ENCODE measurements at regions not wholly inside any gene's neighbourhood (a gene's known extent, or its start where the extent isn't known, plus 50 kb on each side); places are given as distances from the start of the nearest gene placed in this dataset.
"Not testable (repeated sequence)": the region's sequence is repeated elsewhere in the genome, so short reads cannot be mapped to it uniquely, and the experiment has no call there.

DNA sequence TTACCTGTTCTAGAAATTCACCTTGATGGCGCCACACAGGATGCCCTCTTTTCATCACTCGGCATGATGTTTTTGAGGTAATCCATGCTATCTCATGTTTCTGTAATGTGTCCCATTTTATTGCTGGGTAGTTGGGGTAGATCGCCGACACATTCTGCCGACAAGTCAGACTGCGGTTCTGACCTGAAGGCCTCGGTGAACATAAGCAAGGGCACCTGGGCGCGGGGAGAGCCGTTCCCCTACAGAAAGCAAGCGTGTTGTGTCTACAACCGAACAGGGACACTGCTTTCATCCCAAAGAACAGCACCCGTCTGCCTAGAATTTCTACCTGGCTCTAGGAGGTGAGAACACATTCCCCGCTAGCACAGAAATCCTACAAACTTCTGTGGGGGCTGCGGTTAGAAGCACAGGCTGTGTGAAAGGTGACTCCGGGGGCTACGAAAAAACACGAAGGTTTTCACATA is 149.2 kb downstream of the PPIAL4G start:
- peak overlapping the region; percentile 93 for H3K9ac ChIP-seq (ENCODE audit: low read length)
- H3K4me3 ChIP-seq (ENCODE audit: low read depth, low read length) = peak overlapping the region; percentile 65
- no peak overlapping the region for H3K27ac ChIP-seq (ENCODE audit: low read depth, low read length)
- H3K4me1 ChIP-seq (ENCODE audit: control insufficient read depth, insufficient read depth, low read length) = no peaks in the 10 kb centered on the region
- H3K9me3 ChIP-seq (ENCODE audit: control insufficient read depth, insufficient read depth, low read depth, low read length) = peaks cover 8% of the 10 kb centered on the region
- H3K27me3 ChIP-seq (ENCODE audit: control insufficient read depth, insufficient read depth, low read length) = no peaks in the 10 kb centered on the region
- no peaks in the 10 kb centered on the region for H3K36me3 ChIP-seq (ENCODE audit: control insufficient read depth, insufficient read depth, low read length)

DNA sequence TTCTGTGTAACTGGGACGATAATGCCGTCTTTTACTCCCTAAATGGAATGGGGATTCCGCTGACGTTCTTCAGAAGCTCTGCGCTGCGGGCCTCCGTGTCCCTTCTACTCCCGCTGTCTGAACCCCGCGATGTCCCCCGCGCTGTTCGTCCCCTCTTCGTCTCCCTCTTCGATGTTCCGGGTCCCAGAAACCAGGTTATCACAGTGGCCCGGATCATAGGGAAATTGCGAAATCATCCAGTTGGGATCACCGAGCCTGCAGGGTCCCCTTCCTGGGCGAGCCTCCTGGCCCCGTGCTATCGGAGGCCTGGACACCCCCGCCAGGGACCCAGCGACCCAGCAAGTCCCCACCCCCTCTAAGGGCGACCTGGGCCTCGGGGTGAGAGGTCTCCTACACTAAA is 154.2 kb downstream of the PPIAL4G start:
- H3K4me3 ChIP-seq (ENCODE audit: low read depth, low read length) = no peak overlapping the region
- H3K9me3 ChIP-seq (ENCODE audit: control insufficient read depth, insufficient read depth, low read depth, low read length) = peaks cover 17% of the 10 kb centered on the region
- no peak overlapping the region for H3K27ac ChIP-seq (ENCODE audit: low read depth, low read length)
- no peaks in the 10 kb centered on the region for H3K36me3 ChIP-seq (ENCODE audit: control insufficient read depth, insufficient read depth, low read length)
- H3K4me1 ChIP-seq (ENCODE audit: control insufficient read depth, insufficient read depth, low read length) = no peaks in the 10 kb centered on the region
- no peak overlapping the region for H3K9ac ChIP-seq (ENCODE audit: low read length)
- no peaks in the 10 kb centered on the region for H3K27me3 ChIP-seq (ENCODE audit: control insufficient read depth, insufficient read depth, low read length)

DNA sequence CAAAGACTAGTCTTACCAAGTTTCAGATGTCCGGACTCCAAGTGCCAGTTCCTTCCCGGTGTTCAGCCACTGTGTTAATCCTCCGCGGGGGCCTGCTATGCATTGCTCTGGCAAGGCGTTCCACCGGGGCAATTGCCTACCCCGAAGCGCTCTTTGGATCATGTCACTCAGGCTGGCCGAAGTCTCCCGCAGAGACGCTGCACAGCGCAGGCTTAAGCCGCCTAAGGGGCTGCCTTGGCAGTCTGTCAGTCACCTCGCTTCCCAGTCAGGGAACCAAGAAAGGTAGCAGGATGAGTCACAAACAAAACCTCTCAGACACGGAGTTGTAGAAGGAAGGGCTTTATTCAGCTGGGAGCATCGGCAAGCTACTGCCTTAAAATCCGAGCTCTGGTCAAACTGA is 158.1 kb downstream of the PPIAL4G start:
- not testable (repeated sequence) for H3K36me3 ChIP-seq (ENCODE audit: control insufficient read depth, insufficient read depth, low read length); H3K9me3 ChIP-seq (ENCODE audit: control insufficient read depth, insufficient read depth, low read depth, low read length); H3K27ac ChIP-seq (ENCODE audit: low read depth, low read length); H3K9ac ChIP-seq (ENCODE audit: low read length); H3K27me3 ChIP-seq (ENCODE audit: control insufficient read depth, insufficient read depth, low read length); H3K4me1 ChIP-seq (ENCODE audit: control insufficient read depth, insufficient read depth, low read length); H3K4me3 ChIP-seq (ENCODE audit: low read depth, low read length)

GRCh38 chr1:148324465-148324864 is 158.6 kb downstream of the PPIAL4G start:
- H3K9ac ChIP-seq (ENCODE audit: low read length); H3K27ac ChIP-seq (ENCODE audit: low read depth, low read length): not testable (repeated sequence)

GRCh38 chr1:148320079-148320478 is 163.0 kb downstream of the PPIAL4G start:
- H3K4me1 ChIP-seq (ENCODE audit: control insufficient read depth, insufficient read depth, low read length); H3K9me3 ChIP-seq (ENCODE audit: control insufficient read depth, insufficient read depth, low read depth, low read length); H3K36me3 ChIP-seq (ENCODE audit: control insufficient read depth, insufficient read depth, low read length); H3K9ac ChIP-seq (ENCODE audit: low read length); H3K4me3 ChIP-seq (ENCODE audit: low read depth, low read length); H3K27ac ChIP-seq (ENCODE audit: low read depth, low read length): not testable (repeated sequence)
- peaks cover 30% of the 10 kb centered on the region for H3K27me3 ChIP-seq (ENCODE audit: control insufficient read depth, insufficient read depth, low read length)

More at GRCh38 chr1:148324465-148324864, 158.6 kb downstream of the PPIAL4G start:
- H3K27me3 ChIP-seq (ENCODE audit: control insufficient read depth, insufficient read depth, low read length); H3K36me3 ChIP-seq (ENCODE audit: control insufficient read depth, insufficient read depth, low read length); H3K9me3 ChIP-seq (ENCODE audit: control insufficient read depth, insufficient read depth, low read depth, low read length); H3K4me1 ChIP-seq (ENCODE audit: control insufficient read depth, insufficient read depth, low read length); H3K4me3 ChIP-seq (ENCODE audit: low read depth, low read length): not testable (repeated sequence)

DNA sequence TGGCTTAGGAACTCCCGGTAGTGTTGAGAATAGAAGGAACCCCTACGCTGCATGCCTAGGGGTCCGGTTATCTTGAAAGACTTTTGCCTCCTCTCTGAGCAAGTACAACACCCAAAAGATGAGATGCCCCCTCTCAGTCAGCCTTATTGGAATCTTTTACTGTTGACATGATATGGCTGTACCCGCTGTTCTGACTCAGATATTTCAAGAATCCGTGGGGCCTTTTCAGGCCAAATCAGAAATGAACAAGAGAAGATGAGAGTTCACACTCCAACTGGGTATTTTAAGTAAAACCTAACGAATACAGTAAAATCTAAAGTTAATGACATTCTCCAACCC is 164.2 kb downstream of the PPIAL4G start:
- H3K27me3 ChIP-seq (ENCODE audit: control insufficient read depth, insufficient read depth, low read length) = peaks cover 36% of the 10 kb centered on the region
- no peaks in the 10 kb centered on the region for H3K36me3 ChIP-seq (ENCODE audit: control insufficient read depth, insufficient read depth, low read length)
- H3K4me3 ChIP-seq (ENCODE audit: low read depth, low read length) = peak overlapping the region; percentile 66
- no peak overlapping the region for H3K27ac ChIP-seq (ENCODE audit: low read depth, low read length)
- no peak overlapping the region for H3K9ac ChIP-seq (ENCODE audit: low read length)
- peaks cover 3% of the 10 kb centered on the region; the same call in 1 of the 2 replicates for H3K4me1 ChIP-seq (ENCODE audit: control insufficient read depth, insufficient read depth, low read length)
- no peaks in the 10 kb centered on the region for H3K9me3 ChIP-seq (ENCODE audit: control insufficient read depth, insufficient read depth, low read depth, low read length)

DNA sequence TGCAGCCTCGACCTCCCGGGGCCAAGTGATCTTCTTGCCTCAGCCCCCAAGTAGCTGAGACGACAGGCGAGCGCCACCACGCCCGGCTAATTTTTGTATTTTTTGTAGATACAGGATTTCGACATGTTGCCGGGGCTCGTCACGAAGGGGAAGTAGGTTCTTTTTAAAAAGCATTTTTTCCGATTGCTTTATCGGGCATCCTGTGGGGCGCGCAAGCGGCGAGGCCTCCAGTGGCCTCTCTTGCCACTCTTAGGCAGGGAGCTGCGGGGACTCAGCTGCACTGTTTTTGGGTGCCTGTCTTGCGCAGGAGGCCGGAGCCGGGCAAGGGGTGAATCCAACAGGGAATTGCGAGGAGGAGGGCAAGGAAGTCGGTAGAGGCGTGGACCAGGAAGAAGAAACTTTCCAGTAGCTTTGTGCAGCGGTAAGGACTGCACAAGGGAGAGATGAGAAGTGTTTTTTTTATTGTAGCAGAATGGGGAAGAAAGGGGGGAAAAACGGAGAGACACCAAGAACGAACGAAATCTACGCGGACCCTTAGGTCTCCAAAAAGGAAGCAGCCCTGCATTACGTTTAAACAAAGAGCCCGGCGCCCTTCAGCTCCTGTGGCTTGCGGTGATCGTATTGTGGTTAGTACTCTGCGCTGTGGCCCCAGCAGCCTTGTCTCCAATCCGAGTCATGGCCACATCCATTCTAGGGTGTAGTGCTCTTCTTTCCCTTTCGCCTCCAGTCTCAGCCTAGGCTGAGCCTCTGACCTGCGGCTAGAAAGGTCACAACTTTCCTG is 164.8 kb downstream of the PPIAL4G start:
- peak overlapping the region; percentile 66 for H3K4me3 ChIP-seq (ENCODE audit: low read depth, low read length)

DNA sequence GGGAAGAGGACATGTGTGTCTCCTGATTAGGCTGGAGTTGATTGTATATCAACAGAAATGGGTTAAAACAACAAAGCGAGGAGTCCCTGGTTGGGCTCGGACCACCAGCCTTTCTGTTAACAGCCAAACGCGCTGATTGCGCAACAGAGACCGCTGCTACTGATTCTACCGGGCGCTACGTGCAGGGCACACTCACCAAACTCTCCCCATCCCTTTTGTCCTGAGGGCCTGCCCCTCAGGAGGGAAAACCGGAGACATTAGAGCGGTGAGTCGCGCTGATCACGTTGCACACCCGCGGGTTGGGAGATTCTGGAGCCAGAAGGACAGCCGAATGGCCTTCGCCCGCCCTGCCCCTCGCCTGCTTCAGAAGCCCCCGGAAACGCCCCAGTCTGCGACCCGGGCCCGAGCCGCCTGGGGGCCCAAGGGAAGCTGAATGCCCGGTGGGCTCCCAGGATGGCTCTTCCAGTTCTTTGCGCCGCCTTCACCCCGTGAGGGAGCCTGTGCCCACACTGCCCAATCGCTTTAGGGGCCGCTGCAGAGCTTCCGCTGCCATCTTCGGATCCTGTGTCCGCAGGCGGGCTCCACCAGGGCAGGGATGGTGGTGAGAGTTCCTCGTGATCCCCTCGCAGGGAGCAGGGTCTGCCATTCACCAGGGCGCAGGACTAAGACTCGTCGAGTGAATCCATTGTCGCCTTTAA is 165.4 kb upstream of the NBPF11 start:
- H3K27me3 ChIP-seq (ENCODE audit: control insufficient read depth, insufficient read depth, low read length) = peaks cover 39% of the 10 kb centered on the region
- no peak overlapping the region for H3K27ac ChIP-seq (ENCODE audit: low read depth, low read length)
- H3K36me3 ChIP-seq (ENCODE audit: control insufficient read depth, insufficient read depth, low read length) = no peaks in the 10 kb centered on the region
- H3K4me3 ChIP-seq (ENCODE audit: low read depth, low read length) = peak overlapping the region; percentile 66
- H3K9me3 ChIP-seq (ENCODE audit: control insufficient read depth, insufficient read depth, low read depth, low read length) = no peaks in the 10 kb centered on the region
- H3K9ac ChIP-seq (ENCODE audit: low read length) = peak overlapping the region; percentile 37
- H3K4me1 ChIP-seq (ENCODE audit: control insufficient read depth, insufficient read depth, low read length) = peaks cover 3% of the 10 kb centered on the region; the same call in 1 of the 2 replicates

More for the DNA sequence above, 164.8 kb downstream of the PPIAL4G start:
- H3K4me1 ChIP-seq (ENCODE audit: control insufficient read depth, insufficient read depth, low read length) = peaks cover 3% of the 10 kb centered on the region; the same call in 1 of the 2 replicates
- H3K36me3 ChIP-seq (ENCODE audit: control insufficient read depth, insufficient read depth, low read length) = no peaks in the 10 kb centered on the region
- H3K9me3 ChIP-seq (ENCODE audit: control insufficient read depth, insufficient read depth, low read depth, low read length) = no peaks in the 10 kb centered on the region
- H3K27ac ChIP-seq (ENCODE audit: low read depth, low read length) = no peak overlapping the region
- peaks cover 36% of the 10 kb centered on the region for H3K27me3 ChIP-seq (ENCODE audit: control insufficient read depth, insufficient read depth, low read length)
- peak overlapping the region; percentile 37 for H3K9ac ChIP-seq (ENCODE audit: low read length)

DNA sequence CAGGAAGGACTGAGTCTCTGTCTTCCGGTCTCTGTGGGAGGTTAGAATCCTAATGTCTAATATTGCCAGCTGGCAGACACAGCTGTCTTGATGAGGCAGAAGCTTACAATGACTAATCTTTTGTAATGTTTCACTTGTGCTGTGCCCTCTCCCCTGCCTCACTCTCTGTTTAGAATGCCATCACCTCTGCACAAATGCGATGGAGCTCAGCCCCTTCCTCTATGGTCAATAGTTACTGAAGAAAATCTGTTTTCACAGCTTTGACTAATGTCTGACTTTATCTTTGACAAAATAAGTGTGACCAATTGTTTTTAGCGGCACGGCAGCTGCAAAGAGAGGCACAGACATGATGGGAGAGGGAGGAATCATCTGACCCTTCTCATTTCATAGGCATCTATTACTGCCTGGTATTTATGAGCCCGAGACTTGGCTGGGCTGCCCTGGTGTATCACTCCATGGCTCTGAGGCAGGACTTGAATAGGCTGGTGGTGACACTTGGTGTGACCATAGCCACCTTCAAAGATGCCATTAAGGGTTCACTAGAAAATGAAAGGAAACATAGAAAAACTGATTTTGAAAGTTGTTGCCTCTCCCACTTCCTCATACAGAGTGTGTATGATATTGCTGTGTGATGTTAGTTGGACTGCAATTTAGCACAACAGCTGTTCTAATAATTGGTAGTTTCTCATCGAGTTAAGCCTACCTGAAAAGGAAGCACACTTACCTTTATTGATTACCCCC is 163.2 kb upstream of the NBPF11 start:
- Histone ChIP-seq H3K9me3 (ENCODE audit: control insufficient read depth, insufficient read depth, low read depth, low read length) (peaks cover 2% of the 10 kb centered on the region; the same call in 1 of the 2 replicates), H3K27ac (ENCODE audit: low read depth, low read length) (no peak overlapping the region)

DNA sequence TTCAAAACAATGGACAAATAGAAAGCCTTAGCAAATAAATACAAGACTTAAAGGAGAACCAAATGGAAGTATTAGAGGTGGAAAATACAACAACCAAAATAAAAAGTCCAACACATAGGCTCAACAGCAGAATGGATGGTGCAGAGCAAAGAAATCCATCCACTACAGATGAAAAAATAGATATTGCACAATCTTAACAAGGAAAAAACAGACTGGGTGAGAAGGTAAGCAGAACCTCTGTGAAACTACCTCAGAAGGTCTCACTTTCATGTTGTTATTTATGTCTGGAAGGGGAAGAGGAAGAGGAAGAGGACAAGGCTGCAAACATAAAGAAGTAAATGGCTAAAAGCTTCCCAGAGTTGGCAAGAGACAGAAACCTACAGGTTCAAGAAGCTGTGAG is 158.7 kb upstream of the NBPF11 start:
- Histone ChIP-seq H3K36me3 (ENCODE audit: control insufficient read depth, insufficient read depth, low read length) (no peaks in the 10 kb centered on the region), H3K9ac (ENCODE audit: low read length) (no peak overlapping the region), H3K27me3 (ENCODE audit: control insufficient read depth, insufficient read depth, low read length) (peaks cover 81% of the 10 kb centered on the region), H3K9me3 (ENCODE audit: control insufficient read depth, insufficient read depth, low read depth, low read length) (peaks cover 2% of the 10 kb centered on the region; the same call in 1 of the 2 replicates), H3K4me3 (ENCODE audit: low read depth, low read length) (0 out of 2 replicates have a peak overlapping the region, but pooled peaks have one; percentile 62), H3K4me1 (ENCODE audit: control insufficient read depth, insufficient read depth, low read length) (no peaks in the 10 kb centered on the region; the same call in 1 of the 2 replicates), H3K27ac (ENCODE audit: low read depth, low read length) (no peak overlapping the region)

More for the DNA sequence above, 163.2 kb upstream of the NBPF11 start:
- Histone ChIP-seq H3K9ac (ENCODE audit: low read length) (no peak overlapping the region), H3K27me3 (ENCODE audit: control insufficient read depth, insufficient read depth, low read length) (peaks cover 61% of the 10 kb centered on the region), H3K4me3 (ENCODE audit: low read depth, low read length) (no peak overlapping the region), H3K36me3 (ENCODE audit: control insufficient read depth, insufficient read depth, low read length) (no peaks in the 10 kb centered on the region), H3K4me1 (ENCODE audit: control insufficient read depth, insufficient read depth, low read length) (peaks cover 3% of the 10 kb centered on the region; the same call in 1 of the 2 replicates)
